Mesendoderm (in vitro differentiated cells): ENCODE measurements at regions not wholly inside any gene's neighbourhood (a gene's known extent, or its start where the extent isn't known, plus 50 kb on each side); places are given as distances from the start of the nearest gene placed in this dataset.

Source experiments
- DNase-seq: peaks from one replicate; pipeline ENCODE4 v3.0.0; 2013
- H2AK5ac ChIP-seq: 2 replicates; pipeline ENCODE4 v1.6.1; 2013; ENCODE audit warnings: low read length, inconsistent platforms
- H2BK120ac ChIP-seq: 2 replicates; pipeline ENCODE4 v1.6.1; 2013; ENCODE audit warnings: low read depth, mild to moderate bottlenecking, low read length, moderate library complexity, mixed read lengths
- H2BK15ac ChIP-seq: replicated peaks from 2 replicates; pipeline ENCODE4 v1.6.1; 2013; ENCODE audit warnings: low read depth, mild to moderate bottlenecking, moderate library complexity
- H2BK5ac ChIP-seq: 2 replicates; pipeline ENCODE4 v1.6.1; 2013; ENCODE audit warnings: low read length, inconsistent platforms
- H3K18ac ChIP-seq: 2 replicates; pipeline ENCODE4 v1.6.1; 2013; ENCODE audit warnings: mild to moderate bottlenecking, low read length, mixed read lengths
- H3K23ac ChIP-seq: one replicate; pipeline ENCODE4 v1.6.1; 2013; ENCODE audit warnings: low read length
- H3K27ac ChIP-seq: 2 replicates; pipeline ENCODE4 v1.5.1; 2013; ENCODE audit warnings: low read depth, mild to moderate bottlenecking, inconsistent platforms, low read length, moderate library complexity
- H3K27me3 ChIP-seq: 2 replicates; pipeline ENCODE4 v1.6.1; 2013; ENCODE audit warnings: low read length, control low read depth, mild to moderate bottlenecking, inconsistent platforms; ENCODE audit not compliant: insufficient read depth, poor library complexity
- H3K36me3 ChIP-seq: 2 replicates; pipeline ENCODE4 v1.6.1; 2013; ENCODE audit warnings: low read length, inconsistent platforms; ENCODE audit not compliant: control insufficient read depth, insufficient read depth
- H3K4ac ChIP-seq: one replicate; pipeline ENCODE4 v1.6.1; 2013; ENCODE audit warnings: low read depth, mild to moderate bottlenecking, low read length, moderate library complexity
- H3K4me1 ChIP-seq: 2 replicates; pipeline ENCODE4 v1.6.1; 2013; ENCODE audit warnings: low read depth, low read length, inconsistent platforms; ENCODE audit not compliant: control insufficient read depth
- H3K4me2 ChIP-seq: 2 replicates; pipeline ENCODE4 v1.6.1; 2013; ENCODE audit warnings: low read length
- H3K4me3 ChIP-seq: 2 replicates; pipeline ENCODE4 v1.5.1; 2013; ENCODE audit warnings: mild to moderate bottlenecking, low read length
- H3K56ac ChIP-seq: one replicate; pipeline ENCODE4 v1.6.1; 2013; ENCODE audit warnings: low read length
- H3K79me1 ChIP-seq: 2 replicates; pipeline ENCODE4 v1.6.1; 2013; ENCODE audit warnings: low read length, inconsistent platforms
- H3K79me2 ChIP-seq: 2 replicates; pipeline ENCODE4 v1.6.1; 2013; ENCODE audit warnings: mild to moderate bottlenecking, low read length; ENCODE audit not compliant: control insufficient read depth, insufficient read depth
- H3K9ac ChIP-seq: 2 replicates; pipeline ENCODE4 v1.6.1; 2013; ENCODE audit warnings: low read length, inconsistent platforms
- H4K5ac ChIP-seq: one replicate; pipeline ENCODE4 v1.6.1; 2013; ENCODE audit warnings: low read length
- H4K8ac ChIP-seq: one replicate; pipeline ENCODE4 v1.6.1; 2013; ENCODE audit warnings: low read depth, mild to moderate bottlenecking, control low read depth, low read length, moderate library complexity
- WGBS: extraction: QIAGEN DNeasy Blood & Tissue Kit; methylation state at CpG from one replicate; pipeline ENCODE4 v1.1.7; 2013; ENCODE audit warnings: low lambda C conversion rate, missing lambda C conversion rate; ENCODE audit not compliant: insufficient coverage; ENCODE audit errors: extremely low coverage; 5-methylcytosine and 5-hydroxymethylcytosine counted together

GRCh38 chr4:24453951-24454350 lies 130.4 kb downstream of the DHX15 start:
- no peak overlapping the region for H4K5ac ChIP-seq
- DNase-seq = no peak
- H3K79me1 ChIP-seq = no peaks in the 10 kb centered on the region
- peaks cover 2% of the 10 kb centered on the region for H3K27me3 ChIP-seq
- H3K18ac ChIP-seq = no peak overlapping the region
- H3K79me2 ChIP-seq = no peaks in the 10 kb centered on the region
- H3K4me2 ChIP-seq = no peak overlapping the region
- no peak overlapping the region for H2BK15ac ChIP-seq
- H3K4me1 ChIP-seq = no peaks in the 10 kb centered on the region
- H4K8ac ChIP-seq = no peak overlapping the region
- no peak overlapping the region for H3K56ac ChIP-seq
- H3K4me3 ChIP-seq = no peak overlapping the region
- H3K9ac ChIP-seq = no peak overlapping the region
- no peaks in the 10 kb centered on the region for H3K36me3 ChIP-seq
- no peak overlapping the region for H2BK120ac ChIP-seq
- no peak overlapping the region for H3K23ac ChIP-seq
- no peak overlapping the region for H3K27ac ChIP-seq
- no peak overlapping the region for H3K4ac ChIP-seq
- no peak overlapping the region for H2BK5ac ChIP-seq
- no CpG with 5 or more reads among the region's 2 CpGs for WGBS
- no peak overlapping the region for H2AK5ac ChIP-seq

DNA sequence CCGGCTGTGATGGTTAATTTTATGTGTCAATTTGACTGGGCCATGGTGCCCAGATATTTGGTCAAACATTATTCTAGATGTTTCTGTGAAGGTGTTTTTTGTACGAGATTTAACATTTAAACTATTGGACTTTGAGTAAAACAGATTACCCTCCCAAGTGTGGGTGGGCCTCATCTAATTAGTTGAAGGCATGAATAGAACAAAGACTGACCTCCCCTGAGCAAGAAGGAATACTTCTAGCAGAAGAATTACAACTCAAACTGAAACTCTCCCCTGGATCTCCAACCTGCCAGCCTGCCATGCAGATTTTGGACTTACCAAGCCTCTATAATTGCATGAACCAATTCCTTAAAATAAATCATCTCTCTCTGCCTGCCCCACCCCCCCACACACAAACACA lies 132.5 kb downstream of the DHX15 start:
- H2BK15ac ChIP-seq = no peak overlapping the region
- H3K9ac ChIP-seq = no peak overlapping the region
- no peak overlapping the region for H3K18ac ChIP-seq

GRCh38 chr4:24443200-24443599 lies 141.2 kb downstream of the DHX15 start:
- Histone ChIP-seq H4K8ac (no peak overlapping the region), H3K4me2 (no peak overlapping the region), H3K27me3 (no peaks in the 10 kb centered on the region), H3K18ac (no peak overlapping the region), H3K56ac (no peak overlapping the region), H3K79me2 (no peaks in the 10 kb centered on the region), H3K4me3 (no peak overlapping the region), H2BK120ac (no peak overlapping the region), H3K4me1 (no peaks in the 10 kb centered on the region), H2BK5ac (no peak overlapping the region), H4K5ac (no peak overlapping the region), H3K9ac (no peak overlapping the region), H2AK5ac (no peak overlapping the region), H3K27ac (no peak overlapping the region), H2BK15ac (no peak overlapping the region), H3K79me1 (no peaks in the 10 kb centered on the region), H3K4ac (no peak overlapping the region), H3K23ac (no peak overlapping the region), H3K36me3 (no peaks in the 10 kb centered on the region)
- no peak for DNase-seq
- 100% methylated on average over 1 of the region's 4 CpGs for WGBS

More for the DNA sequence above, 132.5 kb downstream of the DHX15 start:
- Histone ChIP-seq H3K4me2 (no peak overlapping the region), H3K56ac (no peak overlapping the region), H3K4ac (no peak overlapping the region), H4K8ac (no peak overlapping the region), H2BK5ac (no peak overlapping the region), H2AK5ac (no peak overlapping the region), H3K79me2 (no peaks in the 10 kb centered on the region), H4K5ac (no peak overlapping the region), H3K23ac (no peak overlapping the region), H3K27ac (no peak overlapping the region), H3K4me1 (no peaks in the 10 kb centered on the region), H3K4me3 (no peak overlapping the region), H3K79me1 (no peaks in the 10 kb centered on the region), H3K36me3 (no peaks in the 10 kb centered on the region), H2BK120ac (no peak overlapping the region), H3K27me3 (peaks cover 2% of the 10 kb centered on the region)
- no peak for DNase-seq
- no CpG with 5 or more reads among the region's 2 CpGs for WGBS

DNA sequence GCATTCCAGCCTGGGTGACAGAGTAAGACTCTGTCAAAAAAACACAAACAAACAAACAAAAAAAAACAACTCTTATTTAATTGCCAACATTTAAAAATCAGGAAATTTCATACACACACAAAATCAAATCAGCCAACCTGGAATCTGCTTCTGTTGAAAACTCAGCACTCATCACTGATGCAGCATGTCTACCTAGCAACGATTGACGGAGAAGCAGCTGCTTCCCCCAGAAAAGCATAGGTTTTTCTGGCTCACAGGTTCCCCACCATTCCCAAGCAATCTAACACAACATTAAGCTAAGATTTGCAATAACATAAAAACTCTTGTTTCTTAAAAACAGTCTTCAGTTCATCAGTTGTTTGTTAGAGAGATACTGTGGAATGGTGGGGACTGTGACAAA lies 143.6 kb downstream of the DHX15 start:
- no CpG with 5 or more reads among the region's 2 CpGs for WGBS
- no peak for DNase-seq
- H3K18ac ChIP-seq = no peak overlapping the region

GRCh38 chr4:24434241-24434640 lies 150.1 kb downstream of the DHX15 start:
- no peak overlapping the region for H3K23ac ChIP-seq
- H3K79me2 ChIP-seq = no peaks in the 10 kb centered on the region
- H3K27ac ChIP-seq = no peak overlapping the region
- H4K8ac ChIP-seq = no peak overlapping the region
- DNase-seq = peak; percentile 13
- H2BK120ac ChIP-seq = no peak overlapping the region
- H3K79me1 ChIP-seq = no peaks in the 10 kb centered on the region
- no CpG with 5 or more reads among the region's 10 CpGs for WGBS
- H4K5ac ChIP-seq = no peak overlapping the region
- no peak overlapping the region for H3K18ac ChIP-seq
- H3K4me3 ChIP-seq = no peak overlapping the region
- H3K4me1 ChIP-seq = no peaks in the 10 kb centered on the region
- no peak overlapping the region for H2AK5ac ChIP-seq
- no peak overlapping the region for H3K56ac ChIP-seq
- no peak overlapping the region for H3K4ac ChIP-seq
- no peaks in the 10 kb centered on the region for H3K27me3 ChIP-seq
- H3K9ac ChIP-seq = no peak overlapping the region
- no peak overlapping the region for H2BK15ac ChIP-seq
- H2BK5ac ChIP-seq = no peak overlapping the region
- no peak overlapping the region for H3K4me2 ChIP-seq
- no peaks in the 10 kb centered on the region for H3K36me3 ChIP-seq

More for the DNA sequence above, 143.6 kb downstream of the DHX15 start:
- H4K8ac ChIP-seq = no peak overlapping the region
- no peak overlapping the region for H4K5ac ChIP-seq
- H2BK120ac ChIP-seq = no peak overlapping the region
- H3K36me3 ChIP-seq = no peaks in the 10 kb centered on the region
- no peak overlapping the region for H3K4me3 ChIP-seq
- no peak overlapping the region for H3K4me2 ChIP-seq
- no peak overlapping the region for H2BK5ac ChIP-seq
- no peak overlapping the region for H3K9ac ChIP-seq
- H3K27me3 ChIP-seq = no peaks in the 10 kb centered on the region
- no peak overlapping the region for H2AK5ac ChIP-seq
- no peaks in the 10 kb centered on the region for H3K4me1 ChIP-seq
- H3K56ac ChIP-seq = no peak overlapping the region
- no peak overlapping the region for H3K27ac ChIP-seq
- H3K79me1 ChIP-seq = no peaks in the 10 kb centered on the region
- H3K23ac ChIP-seq = no peak overlapping the region
- H2BK15ac ChIP-seq = no peak overlapping the region
- no peaks in the 10 kb centered on the region for H3K79me2 ChIP-seq
- no peak overlapping the region for H3K4ac ChIP-seq

- Histone ChIP-seq H3K9ac (no peak overlapping the region), H2AK5ac (no peak overlapping the region), H3K79me2 (no peaks in the 10 kb centered on the region), H3K23ac (no peak overlapping the region), H3K18ac (no peak overlapping the region), H2BK15ac (no peak overlapping the region), H2BK120ac (no peak overlapping the region), H3K79me1 (no peaks in the 10 kb centered on the region), H3K27me3 (no peaks in the 10 kb centered on the region), H3K4me2 (no peak overlapping the region), H3K27ac (no peak overlapping the region), H4K8ac (no peak overlapping the region), H3K56ac (no peak overlapping the region), H3K4ac (no peak overlapping the region), H3K4me3 (no peak overlapping the region), H3K36me3 (no peaks in the 10 kb centered on the region), H4K5ac (no peak overlapping the region), H2BK5ac (no peak overlapping the region), H3K4me1 (no peaks in the 10 kb centered on the region)
- WGBS = no CpG with 5 or more reads among the region's 8 CpGs
- no peak for DNase-seq
Measured at GRCh38 chr4:24433515-24434214, 150.7 kb downstream of the DHX15 start.
